SJCRH30 (cell line): ENCODE measurements at regions not wholly inside any gene's neighbourhood (a gene's known extent, or its start where the extent isn't known, plus 50 kb on each side); places are given as distances from the start of the nearest gene placed in this dataset.

Experiments used
- DNase-seq, 2 experiments: peaks; one replicate each; pipeline ENCODE4 v3.0.0-alpha.2; 2015 to 2020
- H3K27ac ChIP-seq: fragments of 250-450 bp; sonication (Bioruptor Pico); 2 replicates; pipeline ENCODE4 v1.5.1; 2020; ENCODE audit warnings: mild to moderate bottlenecking, moderate library complexity
- H3K27me3 ChIP-seq: fragments of 250-450 bp; sonication (Bioruptor Pico); 2 replicates; pipeline ENCODE4 v1.5.1; 2020; ENCODE audit warnings: mild to moderate bottlenecking, moderate library complexity
- H3K36me3 ChIP-seq: fragments of 250-450 bp; sonication (Bioruptor Pico); 2 replicates; pipeline ENCODE4 v1.5.1; 2020; ENCODE audit warnings: mild to moderate bottlenecking, moderate library complexity
- H3K4me1 ChIP-seq: fragments of 250-450 bp; sonication (Bioruptor Pico); 2 replicates; pipeline ENCODE4 v1.5.1; 2020; ENCODE audit warnings: mild to moderate bottlenecking, moderate library complexity
- H3K4me3 ChIP-seq: fragments of 250-450 bp; sonication (Bioruptor Pico); 2 replicates; pipeline ENCODE4 v1.5.1; 2020; ENCODE audit warnings: mild to moderate bottlenecking, moderate library complexity
- H3K9me3 ChIP-seq: fragments of 250-450 bp; sonication (Bioruptor Pico); replicated peaks from 2 replicates; pipeline ENCODE4 v1.5.1; 2020; ENCODE audit warnings: mild to moderate bottlenecking, moderate library complexity

- Histone ChIP-seq H3K36me3 (no peaks in the 10 kb centered on the region), H3K4me1 (no peaks in the 10 kb centered on the region), H3K27ac (no peak overlapping the region), H3K9me3 (no peaks in the 10 kb centered on the region; the same call in 1 of the 2 replicates), H3K4me3 (no peak overlapping the region), H3K27me3 (no peaks in the 10 kb centered on the region)
- DNase-seq: no peak
Measured at GRCh38 chr13:73842184-73842583, 292.0 kb downstream of the KLF12 start.

- Histone ChIP-seq H3K27ac (no peak overlapping the region), H3K4me1 (no peaks in the 10 kb centered on the region), H3K9me3 (no peaks in the 10 kb centered on the region; the same call in 1 of the 2 replicates), H3K27me3 (no peaks in the 10 kb centered on the region), H3K36me3 (no peaks in the 10 kb centered on the region), H3K4me3 (no peak overlapping the region)
- no peak for DNase-seq
Measured at GRCh38 chr13:73837147-73837546, 297.1 kb downstream of the KLF12 start.

- Histone ChIP-seq H3K27me3 (no peaks in the 10 kb centered on the region), H3K27ac (no peak overlapping the region), H3K4me3 (no peak overlapping the region), H3K9me3 (no peaks in the 10 kb centered on the region; the same call in 1 of the 2 replicates), H3K36me3 (no peaks in the 10 kb centered on the region), H3K4me1 (no peaks in the 10 kb centered on the region)
- DNase-seq: peak in 1 of 2 experiments; percentile 75
Measured at GRCh38 chr13:73835138-73835721, 299.0 kb downstream of the KLF12 start.

GRCh38 chr13:73833325-73834070 lies 300.7 kb downstream of the KLF12 start:
- Histone ChIP-seq H3K27ac (no peak overlapping the region), H3K9me3 (no peaks in the 10 kb centered on the region), H3K4me3 (no peak overlapping the region), H3K4me1 (no peaks in the 10 kb centered on the region), H3K27me3 (no peaks in the 10 kb centered on the region), H3K36me3 (no peaks in the 10 kb centered on the region)
- no peak for DNase-seq

GRCh38 chr13:73832825-73833224 lies 301.4 kb downstream of the KLF12 start:
- Histone ChIP-seq H3K36me3 (no peaks in the 10 kb centered on the region), H3K4me1 (no peaks in the 10 kb centered on the region), H3K27me3 (no peaks in the 10 kb centered on the region), H3K27ac (no peak overlapping the region), H3K9me3 (no peaks in the 10 kb centered on the region), H3K4me3 (no peak overlapping the region)
- DNase-seq: no peak

GRCh38 chr13:73832128-73832588 lies 302.0 kb downstream of the KLF12 start:
- no peak for DNase-seq
- no peaks in the 10 kb centered on the region for H3K9me3 ChIP-seq
- no peak overlapping the region for H3K4me3 ChIP-seq
- H3K27me3 ChIP-seq: no peaks in the 10 kb centered on the region
- no peaks in the 10 kb centered on the region for H3K4me1 ChIP-seq
- H3K27ac ChIP-seq: no peak overlapping the region
- H3K36me3 ChIP-seq: no peaks in the 10 kb centered on the region

GRCh38 chr13:73829416-73829815 lies 304.8 kb downstream of the KLF12 start:
- H3K36me3 ChIP-seq: no peaks in the 10 kb centered on the region

GRCh38 chr13:73828811-73829210 lies 305.4 kb downstream of the KLF12 start:
- Histone ChIP-seq H3K4me1 (no peaks in the 10 kb centered on the region), H3K4me3 (no peak overlapping the region), H3K27ac (no peak overlapping the region), H3K9me3 (no peaks in the 10 kb centered on the region), H3K27me3 (no peaks in the 10 kb centered on the region), H3K36me3 (no peaks in the 10 kb centered on the region)
- DNase-seq: no peak

More at GRCh38 chr13:73829416-73829815, 304.8 kb downstream of the KLF12 start:
- H3K4me3 ChIP-seq: no peak overlapping the region
- H3K4me1 ChIP-seq: no peaks in the 10 kb centered on the region
- no peaks in the 10 kb centered on the region for H3K27me3 ChIP-seq
- H3K27ac ChIP-seq: no peak overlapping the region
- no peaks in the 10 kb centered on the region for H3K9me3 ChIP-seq
- no peak for DNase-seq

GRCh38 chr13:73827434-73827833 lies 306.8 kb downstream of the KLF12 start:
- H3K36me3 ChIP-seq: no peaks in the 10 kb centered on the region
- no peak overlapping the region for H3K27ac ChIP-seq
- no peaks in the 10 kb centered on the region for H3K4me1 ChIP-seq

GRCh38 chr13:73825143-73825542 lies 309.1 kb downstream of the KLF12 start:
- Histone ChIP-seq H3K27ac (no peak overlapping the region), H3K9me3 (no peaks in the 10 kb centered on the region), H3K4me3 (no peak overlapping the region), H3K36me3 (no peaks in the 10 kb centered on the region), H3K4me1 (no peaks in the 10 kb centered on the region), H3K27me3 (no peaks in the 10 kb centered on the region)
- DNase-seq: no peak

More at GRCh38 chr13:73827434-73827833, 306.8 kb downstream of the KLF12 start:
- Histone ChIP-seq H3K27me3 (no peaks in the 10 kb centered on the region), H3K4me3 (no peak overlapping the region), H3K9me3 (no peaks in the 10 kb centered on the region)
- no peak for DNase-seq

GRCh38 chr13:73822668-73823592 lies 311.3 kb downstream of the KLF12 start:
- Histone ChIP-seq H3K9me3 (no peaks in the 10 kb centered on the region), H3K27me3 (no peaks in the 10 kb centered on the region), H3K27ac (no peak overlapping the region), H3K36me3 (no peaks in the 10 kb centered on the region), H3K4me3 (no peak overlapping the region), H3K4me1 (no peaks in the 10 kb centered on the region)
- DNase-seq: no peak

GRCh38 chr13:73820688-73821087 lies 313.5 kb downstream of the KLF12 start:
- no peaks in the 10 kb centered on the region for H3K4me1 ChIP-seq
- H3K27ac ChIP-seq: no peak overlapping the region
- DNase-seq: peak in 1 of 2 experiments; percentile 6
- no peak overlapping the region for H3K4me3 ChIP-seq
- no peaks in the 10 kb centered on the region for H3K36me3 ChIP-seq
- H3K27me3 ChIP-seq: no peaks in the 10 kb centered on the region
- no peaks in the 10 kb centered on the region for H3K9me3 ChIP-seq

- H3K36me3 ChIP-seq: no peaks in the 10 kb centered on the region
- H3K27ac ChIP-seq: no peak overlapping the region
- no peaks in the 10 kb centered on the region for H3K9me3 ChIP-seq
- no peak overlapping the region for H3K4me3 ChIP-seq
- H3K27me3 ChIP-seq: no peaks in the 10 kb centered on the region
- H3K4me1 ChIP-seq: no peaks in the 10 kb centered on the region
- no peak for DNase-seq
Measured at GRCh38 chr13:73820285-73820684, 313.9 kb downstream of the KLF12 start.

- no peak overlapping the region for H3K4me3 ChIP-seq
- H3K36me3 ChIP-seq: no peaks in the 10 kb centered on the region
- DNase-seq: no peak
- no peaks in the 10 kb centered on the region for H3K9me3 ChIP-seq
- H3K27ac ChIP-seq: no peak overlapping the region
- H3K4me1 ChIP-seq: no peaks in the 10 kb centered on the region
- H3K27me3 ChIP-seq: no peaks in the 10 kb centered on the region
Measured at GRCh38 chr13:73819711-73820110, 314.5 kb downstream of the KLF12 start.

GRCh38 chr13:73816702-73817101 lies 317.5 kb downstream of the KLF12 start:
- Histone ChIP-seq H3K36me3 (no peaks in the 10 kb centered on the region), H3K4me3 (no peak overlapping the region), H3K9me3 (no peaks in the 10 kb centered on the region), H3K27ac (no peak overlapping the region), H3K27me3 (no peaks in the 10 kb centered on the region), H3K4me1 (no peaks in the 10 kb centered on the region)
- no peak for DNase-seq
